Astrocyte (in vitro differentiated cells and primary cell): ENCODE measurements at regions not wholly inside any gene's neighbourhood (a gene's known extent, or its start where the extent isn't known, plus 50 kb on each side); places are given as distances from the start of the nearest gene placed in this dataset.

Experiments
- DNase-seq: peaks from one replicate; pipeline ENCODE4 v3.0.0-alpha.2; 2010; ENCODE audit warnings: low read depth
- FAIRE-seq: peaks from 2 replicates; lab custom pipeline; 2011; peaks lifted over from hg19 to GRCh38; lab: Jason Lieb, UNC
- H2AFZ ChIP-seq: 2 replicates; pipeline ENCODE4 v1.6.0; 2012; ENCODE audit warnings: low read depth, low read length, inconsistent platforms
- H3K27ac ChIP-seq: 2 replicates; pipeline ENCODE4 v1.5.1; 2011; ENCODE audit warnings: low read depth, low read length, inconsistent platforms
- H3K27me3 ChIP-seq: 2 replicates; pipeline ENCODE4 v1.6.0; 2011; ENCODE audit warnings: low read length, inconsistent platforms; ENCODE audit not compliant: insufficient read depth
- H3K36me3 ChIP-seq: 2 replicates; pipeline ENCODE4 v1.5.1; 2011; ENCODE audit warnings: low read length, inconsistent platforms; ENCODE audit not compliant: insufficient read depth
- H3K4me1 ChIP-seq: 2 replicates; pipeline ENCODE4 v1.5.1; 2011; ENCODE audit warnings: low read length, inconsistent platforms; ENCODE audit not compliant: insufficient read depth
- H3K4me2 ChIP-seq: 2 replicates; pipeline ENCODE4 v1.6.0; 2012; ENCODE audit warnings: low read length, inconsistent platforms
- H3K4me3 ChIP-seq: 2 replicates; pipeline ENCODE4 v1.5.1; 2011; ENCODE audit warnings: low read depth, mild to moderate bottlenecking, low read length, inconsistent platforms; ENCODE audit not compliant: insufficient read depth
- H3K79me2 ChIP-seq: 2 replicates; pipeline ENCODE4 v1.6.0; 2012; ENCODE audit warnings: mild to moderate bottlenecking, low read length, inconsistent platforms; ENCODE audit not compliant: insufficient read depth
- H3K9ac ChIP-seq: 2 replicates; pipeline ENCODE4 v1.6.0; 2012; ENCODE audit warnings: mild to moderate bottlenecking, low read length, inconsistent platforms
- H3K9me3 ChIP-seq: 2 replicates; pipeline ENCODE4 v1.5.1; 2012; ENCODE audit warnings: low read depth, mild to moderate bottlenecking, low read length, inconsistent platforms; ENCODE audit not compliant: insufficient read depth
- H4K20me1 ChIP-seq: 2 replicates; pipeline ENCODE4 v1.6.0; 2012; ENCODE audit warnings: low read length, inconsistent platforms; ENCODE audit not compliant: insufficient read depth
- H3K27ac Mint-ChIP-seq: one replicate; pipeline ENCODE4 v1.8.0; 2021; ENCODE audit warnings: mild to moderate bottlenecking, mixed read lengths; ENCODE audit not compliant: unreplicated experiment
- H3K27me3 Mint-ChIP-seq: one replicate; pipeline ENCODE4 v1.8.0; 2021; ENCODE audit warnings: low read depth, mixed read lengths; ENCODE audit not compliant: unreplicated experiment
- H3K36me3 Mint-ChIP-seq: one replicate; pipeline ENCODE4 v1.8.0; 2021; ENCODE audit warnings: low read depth, mixed read lengths; ENCODE audit not compliant: unreplicated experiment
- H3K4me1 Mint-ChIP-seq: one replicate; pipeline ENCODE4 v1.8.0; 2021; ENCODE audit warnings: low read depth, mixed read lengths; ENCODE audit not compliant: unreplicated experiment
- H3K4me3 Mint-ChIP-seq: one replicate; pipeline ENCODE4 v1.8.0; 2021; ENCODE audit warnings: mild to moderate bottlenecking, moderate library complexity, mixed read lengths; ENCODE audit not compliant: unreplicated experiment
- H3K9me3 Mint-ChIP-seq: one replicate; pipeline ENCODE4 v1.8.0; 2021; ENCODE audit warnings: mild to moderate bottlenecking, mixed read lengths; ENCODE audit not compliant: unreplicated experiment
- CTCF ChIP-seq: IDR thresholded peaks from 2 replicates; pipeline ENCODE4 v1.5.1; 2011; ENCODE audit warnings: low read depth, mild to moderate bottlenecking, inconsistent platforms, low read length, moderate library complexity; ENCODE audit not compliant: insufficient read depth
- EZH2 ChIP-seq: IDR thresholded peaks from 2 replicates; pipeline ENCODE4 v1.6.1; 2012; ENCODE audit warnings: mild to moderate bottlenecking, low read length, inconsistent platforms; ENCODE audit not compliant: insufficient read depth

GRCh38 chr22:49506010-49506400 lies 321.7 kb downstream of the BRD1 start:
- H3K9me3 ChIP-seq = peaks cover 13% of the 10 kb centered on the region
- Mint-ChIP-seq H3K27ac (no peak overlapping the region), H3K36me3 (no peaks in the 10 kb centered on the region), H3K4me1 (peaks cover 5% of the 10 kb centered on the region), H3K9me3 (peaks cover 3% of the 10 kb centered on the region), H3K4me3 (no peak overlapping the region), H3K27me3 (no peaks in the 10 kb centered on the region)
- FAIRE-seq = no peak
- no peaks in the 10 kb centered on the region for H3K27me3 ChIP-seq
- H3K4me2 ChIP-seq = no peak overlapping the region
- H3K36me3 ChIP-seq = no peaks in the 10 kb centered on the region
- H3K27ac ChIP-seq = no peak overlapping the region
- H2AFZ ChIP-seq = no peak overlapping the region
- H3K9ac ChIP-seq = no peak overlapping the region
- no peaks in the 10 kb centered on the region for H3K4me1 ChIP-seq
- no peak for DNase-seq
- H4K20me1 ChIP-seq = no peaks in the 10 kb centered on the region
- H3K79me2 ChIP-seq = no peaks in the 10 kb centered on the region
- TF ChIP-seq CTCF (no peak), EZH2 (no peak)
- no peak overlapping the region for H3K4me3 ChIP-seq

GRCh38 chr22:49505337-49506009 lies 322.2 kb downstream of the BRD1 start:
- H3K4me3 Mint-ChIP-seq = no peak overlapping the region
- Histone ChIP-seq H3K9me3 (peaks cover 13% of the 10 kb centered on the region), H3K4me3 (no peak overlapping the region), H3K27ac (no peak overlapping the region), H2AFZ (no peak overlapping the region), H3K79me2 (no peaks in the 10 kb centered on the region), H3K4me1 (no peaks in the 10 kb centered on the region), H3K4me2 (no peak overlapping the region), H3K9ac (no peak overlapping the region), H3K27me3 (no peaks in the 10 kb centered on the region), H3K36me3 (no peaks in the 10 kb centered on the region), H4K20me1 (no peaks in the 10 kb centered on the region)
- no peaks in the 10 kb centered on the region for H3K9me3 Mint-ChIP-seq
- no peaks in the 10 kb centered on the region for H3K27me3 Mint-ChIP-seq
- no peak overlapping the region for H3K27ac Mint-ChIP-seq
- peaks cover 5% of the 10 kb centered on the region for H3K4me1 Mint-ChIP-seq
- DNase-seq (no peak), FAIRE-seq (peak; percentile 45)
- TF ChIP-seq EZH2 (no peak), CTCF (no peak)
- no peaks in the 10 kb centered on the region for H3K36me3 Mint-ChIP-seq

GRCh38 chr22:49503896-49504521 lies 323.7 kb downstream of the BRD1 start:
- Mint-ChIP-seq H3K36me3 (no peaks in the 10 kb centered on the region), H3K4me3 (no peak overlapping the region), H3K27me3 (no peaks in the 10 kb centered on the region), H3K4me1 (peaks cover 5% of the 10 kb centered on the region), H3K27ac (no peak overlapping the region), H3K9me3 (no peaks in the 10 kb centered on the region)
- Histone ChIP-seq H2AFZ (no peak overlapping the region), H3K36me3 (no peaks in the 10 kb centered on the region), H3K27ac (no peak overlapping the region), H3K27me3 (no peaks in the 10 kb centered on the region), H4K20me1 (no peaks in the 10 kb centered on the region), H3K4me2 (no peak overlapping the region), H3K79me2 (no peaks in the 10 kb centered on the region), H3K9ac (no peak overlapping the region), H3K4me3 (no peak overlapping the region), H3K4me1 (no peaks in the 10 kb centered on the region), H3K9me3 (peaks cover 13% of the 10 kb centered on the region)
- no peak for TF ChIP-seq EZH2
- no peak for DNase-seq
- no peak for FAIRE-seq
